Right renal cortex interstitium (tissue), 3 donors: ENCODE measurements at regions not wholly inside any gene's neighbourhood (a gene's known extent, or its start where the extent isn't known, plus 50 kb on each side); places are given as distances from the start of the nearest gene placed in this dataset.

Source experiments
- DNase-seq, 3 donors: peaks; one replicate each; pipeline ENCODE4 v3.0.0-alpha.2; 2013; ENCODE audit warnings: low read depth in 3 of 3, low spot score in 2 of 3

- DNase-seq: no peak
Measured at GRCh38 chr6:140047321-140047720, 672.9 kb upstream of the CITED2 start.

- DNase-seq: no peak
Measured at GRCh38 chr6:140046016-140046632, 671.7 kb upstream of the CITED2 start.

GRCh38 chr6:140045116-140045515 is 670.7 kb upstream of the CITED2 start:
- DNase-seq: no peak

- no peak for DNase-seq
Measured at GRCh38 chr6:140044626-140045025, 670.2 kb upstream of the CITED2 start.

GRCh38 chr6:140043762-140044378 is 669.4 kb upstream of the CITED2 start:
- DNase-seq: no peak

- DNase-seq: no peak
Measured at GRCh38 chr6:140043357-140043756, 668.9 kb upstream of the CITED2 start.

- DNase-seq: no peak
Measured at GRCh38 chr6:140041571-140042332, 667.3 kb upstream of the CITED2 start.

- DNase-seq: no peak
Measured at GRCh38 chr6:140041056-140041455, 666.6 kb upstream of the CITED2 start.

- no peak for DNase-seq
Measured at GRCh38 chr6:140040396-140040795, 665.9 kb upstream of the CITED2 start.

GRCh38 chr6:140039364-140039763 is 664.9 kb upstream of the CITED2 start:
- no peak for DNase-seq

GRCh38 chr6:140036196-140036595 is 661.7 kb upstream of the CITED2 start:
- no peak for DNase-seq

- DNase-seq: no peak
Measured at GRCh38 chr6:140032189-140032588, 657.7 kb upstream of the CITED2 start.

GRCh38 chr6:140029551-140029950 is 655.1 kb upstream of the CITED2 start:
- no peak for DNase-seq

- DNase-seq: no peak
Measured at GRCh38 chr6:140027219-140027618, 652.8 kb upstream of the CITED2 start.

- no peak for DNase-seq
Measured at GRCh38 chr6:140026546-140026945, 652.1 kb upstream of the CITED2 start.

GRCh38 chr6:140025171-140025570 is 650.7 kb upstream of the CITED2 start:
- no peak for DNase-seq

GRCh38 chr6:140020207-140020791 is 645.9 kb upstream of the CITED2 start:
- no peak for DNase-seq

GRCh38 chr6:140018588-140018987 is 644.1 kb upstream of the CITED2 start:
- no peak for DNase-seq

- no peak for DNase-seq
Measured at GRCh38 chr6:140017470-140017869, 643.0 kb upstream of the CITED2 start.

- DNase-seq: no peak
Measured at GRCh38 chr6:140012150-140012549, 637.7 kb upstream of the CITED2 start.

GRCh38 chr6:140011537-140011936 is 637.1 kb upstream of the CITED2 start:
- DNase-seq: no peak

- DNase-seq: no peak
Measured at GRCh38 chr6:140009286-140009685, 634.8 kb upstream of the CITED2 start.
